ENCODE measurements at regions not wholly inside any gene's neighbourhood (a gene's known extent, or its start where the extent isn't known, plus 50 kb on each side); places are given as distances from the start of the nearest gene placed in this dataset.

GRCh38 chr6:4401408-4402368, 266.3 kb upstream of the ECI2 start:
- no peak for TF ChIP-seq CTCF (IDR thresholded peaks at IDR 0.05; ENCODE audit: extremely low read depth in 1 of 2, insufficient read depth in 1 of 2, low read depth in 1 of 2, low read length in 2 of 2)
- no peak for TF ChIP-seq EZH2 (IDR thresholded peaks at IDR 0.05; ENCODE audit: borderline replicate concordance, low read depth, low read length, severe bottlenecking)
- TF ChIP-seq FOS (IDR thresholded peaks at IDR 0.05; ENCODE audit: borderline replicate concordance, insufficient read depth, low read length): no peak
- no peak for TF ChIP-seq POLR2AphosphoS5 (IDR thresholded peaks at IDR 0.05; ENCODE audit: insufficient read depth, low read depth, low read length)
- no peak for TF ChIP-seq MAX (IDR thresholded peaks at IDR 0.05; ENCODE audit: insufficient read depth, insufficient read length)
- no peak for TF ChIP-seq MYC (IDR thresholded peaks at IDR 0.05; ENCODE audit: low read depth, low read length)
